ENCODE measurements at regions not wholly inside any gene's neighbourhood (a gene's known extent, or its start where the extent isn't known, plus 50 kb on each side); places are given as distances from the start of the nearest gene placed in this dataset.

DNA sequence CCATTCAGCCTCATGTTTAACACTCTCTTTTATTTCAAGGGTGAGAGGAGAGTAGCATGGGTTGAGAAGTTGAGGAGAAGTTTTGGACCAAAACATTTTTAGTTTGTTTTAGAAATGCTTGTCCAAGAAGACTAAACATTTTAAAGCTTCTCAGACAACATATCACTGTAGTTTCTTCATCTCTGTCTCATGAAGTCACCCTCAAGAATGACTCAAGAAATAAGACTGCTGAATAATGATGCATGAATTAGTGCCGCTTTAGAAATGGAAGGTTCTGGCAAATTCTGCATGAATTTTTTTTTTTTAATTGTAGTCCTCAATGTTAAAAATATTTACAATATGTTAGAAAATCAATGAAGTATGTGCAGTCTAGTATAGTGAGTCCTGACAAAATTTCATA lies 422.7 kb upstream of the ARGLU1 start:
- TF ChIP-seq, protein P1, sequence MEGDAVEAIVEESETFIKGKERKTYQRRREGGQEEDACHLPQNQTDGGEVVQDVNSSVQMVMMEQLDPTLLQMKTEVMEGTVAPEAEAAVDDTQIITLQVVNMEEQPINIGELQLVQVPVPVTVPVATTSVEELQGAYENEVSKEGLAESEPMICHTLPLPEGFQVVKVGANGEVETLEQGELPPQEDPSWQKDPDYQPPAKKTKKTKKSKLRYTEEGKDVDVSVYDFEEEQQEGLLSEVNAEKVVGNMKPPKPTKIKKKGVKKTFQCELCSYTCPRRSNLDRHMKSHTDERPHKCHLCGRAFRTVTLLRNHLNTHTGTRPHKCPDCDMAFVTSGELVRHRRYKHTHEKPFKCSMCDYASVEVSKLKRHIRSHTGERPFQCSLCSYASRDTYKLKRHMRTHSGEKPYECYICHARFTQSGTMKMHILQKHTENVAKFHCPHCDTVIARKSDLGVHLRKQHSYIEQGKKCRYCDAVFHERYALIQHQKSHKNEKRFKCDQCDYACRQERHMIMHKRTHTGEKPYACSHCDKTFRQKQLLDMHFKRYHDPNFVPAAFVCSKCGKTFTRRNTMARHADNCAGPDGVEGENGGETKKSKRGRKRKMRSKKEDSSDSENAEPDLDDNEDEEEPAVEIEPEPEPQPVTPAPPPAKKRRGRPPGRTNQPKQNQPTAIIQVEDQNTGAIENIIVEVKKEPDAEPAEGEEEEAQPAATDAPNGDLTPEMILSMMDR (conservative IDR thresholded peaks at IDR 0.05; ENCODE audit: low read length), result no peak
- TF ChIP-seq EZH2phosphoT487 (IDR thresholded peaks at IDR 0.05; ENCODE audit: borderline replicate concordance), result no peak
